Nephron progenitor cell (in vitro differentiated cells): ENCODE measurements at regions not wholly inside any gene's neighbourhood (a gene's known extent, or its start where the extent isn't known, plus 50 kb on each side); places are given as distances from the start of the nearest gene placed in this dataset.

Experiments
- DNase-seq: peaks from one replicate; pipeline ENCODE4 v3.0.0; 2021
- H3K27ac Mint-ChIP-seq: 2 replicates; pipeline ENCODE4 v1.8.0; 2021; ENCODE audit warnings: mild to moderate bottlenecking, moderate library complexity, mixed read lengths
- H3K27me3 Mint-ChIP-seq: 2 replicates; pipeline ENCODE4 v1.8.0; 2021; ENCODE audit warnings: mild to moderate bottlenecking, low read depth, mixed read lengths; ENCODE audit not compliant: poor library complexity
- H3K36me3 Mint-ChIP-seq: 2 replicates; pipeline ENCODE4 v1.8.0; 2021; ENCODE audit warnings: low read depth, mixed read lengths
- H3K4me1 Mint-ChIP-seq: 2 replicates; pipeline ENCODE4 v1.8.0; 2021; ENCODE audit warnings: mixed read lengths
- H3K4me3 Mint-ChIP-seq: 2 replicates; pipeline ENCODE4 v1.8.0; 2021; ENCODE audit warnings: mild to moderate bottlenecking, moderate library complexity, mixed read lengths
- H3K9me3 Mint-ChIP-seq: 2 replicates; pipeline ENCODE4 v1.8.0; 2021; ENCODE audit warnings: mild to moderate bottlenecking, moderate library complexity, mixed read lengths
- TF ChIP-seq, protein P1 (sequence below): fragments of 200-600 bp; sonication (generic); IDR thresholded peaks from 2 replicates; pipeline ENCODE4 v1.5.0; 2021; ENCODE audit warnings: antibody characterized with exemption

DNA sequence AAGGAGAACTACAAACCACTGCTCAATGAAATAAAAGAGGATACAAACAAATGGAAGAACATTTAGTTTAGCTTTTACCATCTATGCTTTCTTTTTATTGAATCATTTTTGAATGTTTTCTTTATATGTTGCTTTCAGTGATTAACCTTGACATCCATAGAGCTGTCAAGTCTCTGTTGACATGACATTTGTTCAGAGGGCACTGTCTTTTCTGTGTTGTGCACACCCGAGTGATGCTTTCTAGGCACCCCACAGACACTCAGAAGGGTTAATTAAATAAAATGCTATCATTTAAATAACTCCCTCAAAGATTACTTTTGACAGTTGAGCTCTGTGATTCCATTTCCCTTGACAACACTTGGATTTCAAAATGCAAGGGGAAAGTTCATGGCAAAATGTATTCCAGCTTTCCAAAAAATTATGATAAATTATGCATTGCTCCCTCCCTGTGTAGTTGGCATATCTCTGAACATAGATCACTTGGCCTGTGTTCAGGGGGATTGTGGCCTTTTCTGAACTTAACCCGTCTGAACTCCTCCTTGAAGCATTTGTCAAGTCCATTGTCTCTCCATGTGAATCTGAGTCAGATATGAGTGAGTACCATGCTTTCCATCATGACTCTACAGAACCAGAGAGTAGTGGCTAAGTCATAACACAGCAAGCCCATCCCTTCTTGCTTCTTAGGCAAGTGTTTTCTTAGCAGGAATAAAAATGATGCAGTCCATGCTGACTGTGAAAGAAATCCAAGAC is 372.6 kb downstream of the RPRM start:
- no peak overlapping the region for H3K4me3 Mint-ChIP-seq
- H3K27me3 Mint-ChIP-seq, result no peaks in the 10 kb centered on the region
- no peak overlapping the region for H3K27ac Mint-ChIP-seq
- H3K4me1 Mint-ChIP-seq, result peaks cover 13% of the 10 kb centered on the region
- TF ChIP-seq, protein P1, sequence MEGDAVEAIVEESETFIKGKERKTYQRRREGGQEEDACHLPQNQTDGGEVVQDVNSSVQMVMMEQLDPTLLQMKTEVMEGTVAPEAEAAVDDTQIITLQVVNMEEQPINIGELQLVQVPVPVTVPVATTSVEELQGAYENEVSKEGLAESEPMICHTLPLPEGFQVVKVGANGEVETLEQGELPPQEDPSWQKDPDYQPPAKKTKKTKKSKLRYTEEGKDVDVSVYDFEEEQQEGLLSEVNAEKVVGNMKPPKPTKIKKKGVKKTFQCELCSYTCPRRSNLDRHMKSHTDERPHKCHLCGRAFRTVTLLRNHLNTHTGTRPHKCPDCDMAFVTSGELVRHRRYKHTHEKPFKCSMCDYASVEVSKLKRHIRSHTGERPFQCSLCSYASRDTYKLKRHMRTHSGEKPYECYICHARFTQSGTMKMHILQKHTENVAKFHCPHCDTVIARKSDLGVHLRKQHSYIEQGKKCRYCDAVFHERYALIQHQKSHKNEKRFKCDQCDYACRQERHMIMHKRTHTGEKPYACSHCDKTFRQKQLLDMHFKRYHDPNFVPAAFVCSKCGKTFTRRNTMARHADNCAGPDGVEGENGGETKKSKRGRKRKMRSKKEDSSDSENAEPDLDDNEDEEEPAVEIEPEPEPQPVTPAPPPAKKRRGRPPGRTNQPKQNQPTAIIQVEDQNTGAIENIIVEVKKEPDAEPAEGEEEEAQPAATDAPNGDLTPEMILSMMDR, result no peak
- no peaks in the 10 kb centered on the region for H3K9me3 Mint-ChIP-seq
- DNase-seq, result no peak
- no peaks in the 10 kb centered on the region for H3K36me3 Mint-ChIP-seq

DNA sequence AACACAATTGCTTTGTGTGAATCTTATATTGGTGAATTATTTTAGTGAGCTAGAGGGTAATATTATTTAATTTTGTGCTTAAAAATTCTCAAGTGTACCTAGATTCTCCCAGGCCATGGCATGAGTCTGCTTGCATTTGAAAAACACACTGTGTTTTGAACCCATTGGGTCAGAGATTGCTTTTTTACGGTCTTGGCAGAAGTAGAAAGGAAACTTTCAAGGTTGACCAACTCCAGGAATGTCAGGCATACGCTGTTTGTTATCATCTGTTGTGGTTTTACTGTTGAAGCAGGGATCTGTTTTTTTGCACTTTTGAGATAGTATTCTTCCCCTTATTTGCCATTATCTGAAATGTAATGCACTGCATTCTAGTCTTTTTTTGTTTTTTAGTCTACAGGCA is 377.4 kb downstream of the RPRM start:
- peaks cover 7% of the 10 kb centered on the region for H3K9me3 Mint-ChIP-seq

DNA sequence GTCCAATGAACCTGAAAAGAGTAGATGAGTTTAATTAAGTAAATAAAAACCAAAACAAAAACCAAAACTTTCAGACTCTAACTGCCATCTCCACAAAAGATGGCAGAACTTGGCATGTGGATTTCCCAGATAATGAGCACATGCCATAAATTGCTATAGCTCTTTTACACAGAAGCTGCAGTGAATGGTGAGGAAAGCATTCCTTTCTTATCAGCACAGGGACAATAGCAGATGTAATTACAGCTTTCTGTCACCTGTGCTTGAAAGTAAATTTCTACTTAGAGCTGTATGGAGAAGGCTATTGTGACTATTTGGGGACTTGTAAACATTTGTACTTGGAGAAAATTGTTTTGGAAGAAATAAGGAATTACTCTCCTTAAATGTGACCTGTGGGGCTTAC is 378.4 kb downstream of the RPRM start:
- Mint-ChIP-seq H3K9me3 (peaks cover 8% of the 10 kb centered on the region), H3K27ac (no peak overlapping the region), H3K4me3 (no peak overlapping the region), H3K27me3 (no peaks in the 10 kb centered on the region), H3K4me1 (peaks cover 13% of the 10 kb centered on the region), H3K36me3 (no peaks in the 10 kb centered on the region)
- DNase-seq, result no peak
- TF ChIP-seq, protein P1, result no peak

More for the DNA sequence above, 377.4 kb downstream of the RPRM start:
- DNase-seq, result no peak
- H3K27ac Mint-ChIP-seq, result no peak overlapping the region
- TF ChIP-seq, protein P1, result no peak
- no peaks in the 10 kb centered on the region for H3K36me3 Mint-ChIP-seq
- H3K4me1 Mint-ChIP-seq, result peaks cover 13% of the 10 kb centered on the region
- no peak overlapping the region for H3K4me3 Mint-ChIP-seq
- no peaks in the 10 kb centered on the region for H3K27me3 Mint-ChIP-seq

DNA sequence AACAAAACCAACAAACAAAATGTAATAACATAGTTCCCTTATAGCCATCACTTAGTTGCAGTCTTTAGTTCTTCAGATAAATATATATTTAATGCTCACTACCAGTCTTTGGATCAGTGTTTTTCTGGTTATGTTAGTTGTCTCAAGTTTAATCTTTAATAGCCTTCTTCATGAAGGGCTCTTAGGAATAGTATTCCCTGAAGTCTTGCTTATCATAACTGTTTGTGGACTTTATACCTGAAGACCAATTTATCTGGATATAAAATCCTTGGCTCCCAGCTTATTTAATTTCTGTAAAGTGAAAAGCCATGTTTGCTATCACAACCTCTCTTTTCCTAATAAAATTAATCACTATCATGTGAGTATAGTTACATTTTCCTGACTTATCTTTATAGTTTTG is 379.7 kb downstream of the ARL6IP6 start:
- no peak overlapping the region for H3K27ac Mint-ChIP-seq
- H3K36me3 Mint-ChIP-seq, result no peaks in the 10 kb centered on the region
- H3K4me1 Mint-ChIP-seq, result peaks cover 10% of the 10 kb centered on the region
- H3K9me3 Mint-ChIP-seq, result peaks cover 23% of the 10 kb centered on the region
- H3K27me3 Mint-ChIP-seq, result no peaks in the 10 kb centered on the region
- no peak overlapping the region for H3K4me3 Mint-ChIP-seq
- DNase-seq, result no peak
- TF ChIP-seq, protein P1, result no peak

DNA sequence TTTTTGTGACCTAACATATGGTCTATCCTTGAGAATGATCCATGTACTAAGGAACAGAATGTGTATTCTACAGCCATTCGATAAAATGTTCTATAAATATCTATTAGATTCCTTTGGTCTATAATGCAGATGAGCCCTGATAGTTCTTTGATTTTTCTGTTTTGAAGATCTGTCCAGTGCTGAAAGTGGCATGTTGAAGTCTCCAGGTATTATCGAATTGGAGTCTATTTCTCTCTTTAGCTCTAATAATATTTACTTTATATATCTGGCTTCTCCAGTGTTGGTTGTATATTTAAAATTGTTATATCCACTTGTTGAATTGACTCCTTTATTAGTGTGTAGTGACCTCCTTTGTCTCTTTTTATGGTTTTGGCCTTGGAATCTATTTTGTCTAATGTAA is 377.9 kb downstream of the ARL6IP6 start:
- H3K36me3 Mint-ChIP-seq, result no peaks in the 10 kb centered on the region
- H3K9me3 Mint-ChIP-seq, result peaks cover 38% of the 10 kb centered on the region
- no peak overlapping the region for H3K27ac Mint-ChIP-seq
- no peak overlapping the region for H3K4me3 Mint-ChIP-seq
- H3K27me3 Mint-ChIP-seq, result peaks cover 4% of the 10 kb centered on the region
- TF ChIP-seq, protein P1, result no peak
- peaks cover 3% of the 10 kb centered on the region for H3K4me1 Mint-ChIP-seq
- DNase-seq, result no peak

DNA sequence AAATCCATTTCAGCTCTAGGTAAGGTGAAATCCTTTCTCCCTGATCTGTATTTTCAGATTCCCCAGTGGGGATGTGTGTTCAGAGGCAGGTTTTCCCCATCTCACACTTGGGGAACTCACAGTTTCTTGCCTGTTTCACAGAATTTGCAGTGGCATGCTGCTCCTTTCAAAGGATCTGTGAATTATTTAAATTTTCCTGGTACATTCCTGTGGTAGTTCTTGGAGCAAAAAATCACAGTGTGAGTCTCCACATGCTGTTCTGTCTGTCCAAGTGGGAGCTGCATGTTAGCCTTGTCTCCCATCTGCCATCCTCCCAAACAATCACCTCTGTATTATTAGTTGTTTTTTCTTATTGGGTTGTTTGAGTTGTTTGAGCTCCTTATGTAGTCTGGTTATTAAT is 372.9 kb downstream of the ARL6IP6 start:
- Mint-ChIP-seq H3K4me1 (peaks cover 4% of the 10 kb centered on the region), H3K27ac (no peak overlapping the region), H3K9me3 (peaks cover 78% of the 10 kb centered on the region), H3K27me3 (peaks cover 4% of the 10 kb centered on the region), H3K36me3 (peaks cover 9% of the 10 kb centered on the region), H3K4me3 (no peak overlapping the region)
- no peak for DNase-seq
- TF ChIP-seq, protein P1, result no peak
